IMR-90 (cell line): ENCODE measurements at regions not wholly inside any gene's neighbourhood (a gene's known extent, or its start where the extent isn't known, plus 50 kb on each side); places are given as distances from the start of the nearest gene placed in this dataset.

ENCODE experiments used
- ATAC-seq: fragments of 200-7000 bp; cut with Tn5 transposase; 2 replicates; pipeline ENCODE4 v1.9.1; 2020; ENCODE audit warnings: low read depth, mild to moderate bottlenecking, moderate library complexity
- BruUV-seq: library from RNA; stranded (reverse); fragments of 400-500 nt; replicated peaks from 2 replicates; lab custom pipeline; 2021; lab: Mats Ljungman, UMichigan
- CTCF ChIA-PET: fragments of 300-600 bp; formaldehyde crosslinking; extraction: SDS; loops from one replicate; lab custom pipeline; 2021; ENCODE audit warnings: antibody characterized with exemption; lab: Yijun Ruan, JAX
- POLR2A ChIA-PET: fragments of 300-600 bp; sonication (Branson Sonifier 250); formaldehyde crosslinking; loops from one replicate; lab custom pipeline; 2022; ENCODE audit warnings: antibody characterized with exemption; ENCODE audit not compliant: unreplicated experiment; lab: Charles Lee
- DNase-seq: peaks from one replicate; pipeline ENCODE4 v3.0.0; 2013
- H2AFZ ChIP-seq: replicated peaks from 2 replicates; pipeline ENCODE3; 2013; ENCODE audit warnings: low read length, mild to moderate bottlenecking; ENCODE audit not compliant: poor library complexity
- H2AK5ac ChIP-seq: 2 replicates; pipeline ENCODE4 v1.6.1; 2013; ENCODE audit warnings: low read depth, low read length, inconsistent platforms
- H2AK9ac ChIP-seq: replicated peaks from 2 replicates; pipeline ENCODE3; 2013; ENCODE audit warnings: mild to moderate bottlenecking, low read depth, low read length, moderate library complexity; ENCODE audit not compliant: poor library complexity
- H2BK120ac ChIP-seq: 2 replicates; pipeline ENCODE4 v1.6.1; 2013; ENCODE audit warnings: low read depth, low read length, inconsistent platforms
- H2BK15ac ChIP-seq: 3 replicates; pipeline ENCODE4 v1.6.1; 2013; ENCODE audit warnings: low read depth, low read length, inconsistent platforms
- H2BK20ac ChIP-seq: 2 replicates; pipeline ENCODE4 v1.6.1; 2013; ENCODE audit warnings: low read depth, mild to moderate bottlenecking, inconsistent platforms, low read length, moderate library complexity
- H2BK5ac ChIP-seq: 2 replicates; pipeline ENCODE4 v1.6.1; 2013; ENCODE audit warnings: mild to moderate bottlenecking, low read depth, low read length, inconsistent platforms; ENCODE audit not compliant: poor library complexity, severe bottlenecking
- H3K14ac ChIP-seq: replicated peaks from 2 replicates; pipeline ENCODE4 v1.6.1; 2013; ENCODE audit warnings: low read depth, low read length, inconsistent platforms
- H3K18ac ChIP-seq: 2 replicates; pipeline ENCODE4 v1.6.1; 2013; ENCODE audit warnings: low read depth, low read length, control low read depth
- H3K23ac ChIP-seq: 2 replicates; pipeline ENCODE4 v1.6.1; 2013; ENCODE audit warnings: low read depth, low read length, inconsistent platforms
- H3K27ac ChIP-seq: 2 replicates; pipeline ENCODE4 v1.5.1; 2013; ENCODE audit warnings: mild to moderate bottlenecking, control low read depth, low read length; ENCODE audit not compliant: insufficient read depth
- H3K27me3 ChIP-seq: 2 replicates; pipeline ENCODE4 v1.6.1; 2013; ENCODE audit warnings: low read length; ENCODE audit not compliant: control insufficient read depth, insufficient read depth
- H3K36me3 ChIP-seq: 2 replicates; pipeline ENCODE4 v1.6.1; 2013; ENCODE audit warnings: low read length, mixed read lengths; ENCODE audit not compliant: control insufficient read depth, insufficient read depth
- H3K4ac ChIP-seq: 2 replicates; pipeline ENCODE4 v1.6.1; 2013; ENCODE audit warnings: low read depth, low read length, inconsistent platforms
- H3K4me1 ChIP-seq: 2 replicates; pipeline ENCODE4 v1.6.1; 2013; ENCODE audit warnings: low read length, mixed read lengths; ENCODE audit not compliant: control insufficient read depth, insufficient read depth
- H3K4me2 ChIP-seq: 2 replicates; pipeline ENCODE4 v1.6.1; 2013; ENCODE audit warnings: low read depth, mild to moderate bottlenecking, control low read depth, low read length, moderate library complexity
- H3K4me3 ChIP-seq: 2 replicates; pipeline ENCODE4 v1.5.1; 2013; ENCODE audit warnings: low read depth, mild to moderate bottlenecking, control low read depth, low read length, moderate library complexity; ENCODE audit not compliant: insufficient read depth
- H3K56ac ChIP-seq: 2 replicates; pipeline ENCODE4 v1.6.1; 2013; ENCODE audit warnings: low read length, inconsistent platforms; ENCODE audit not compliant: insufficient read depth; ENCODE audit errors: extremely low read depth
- H3K79me1 ChIP-seq, 2 experiments: 2 replicates each; pipeline ENCODE4 v1.6.1; 2013; ENCODE audit warnings: low read length in 2 of 2, inconsistent platforms in 1 of 2, low read depth in 1 of 2
- H3K9ac ChIP-seq: 2 replicates; pipeline ENCODE4 v1.6.1; 2013; ENCODE audit warnings: low read depth, low read length, control low read depth
- H3K9me1 ChIP-seq: 2 replicates; pipeline ENCODE4 v1.6.1; 2013; ENCODE audit warnings: low read length, inconsistent platforms; ENCODE audit not compliant: insufficient read depth
- H3K9me3 ChIP-seq: 2 replicates; pipeline ENCODE4 v1.6.1; 2013; ENCODE audit warnings: low read length; ENCODE audit not compliant: control insufficient read depth, insufficient read depth
- H4K20me1 ChIP-seq: 2 replicates; pipeline ENCODE4 v1.6.1; 2013; ENCODE audit warnings: low read length, inconsistent platforms; ENCODE audit not compliant: insufficient read depth
- H4K5ac ChIP-seq: 2 replicates; pipeline ENCODE4 v1.6.1; 2013; ENCODE audit warnings: mild to moderate bottlenecking, low read depth, low read length, control low read depth
- H4K8ac ChIP-seq, 2 experiments: 2 replicates each; pipeline ENCODE4 v1.6.1; 2013; ENCODE audit warnings: low read depth in 2 of 2, low read length in 2 of 2, control low read depth in 1 of 2, inconsistent platforms in 1 of 2
- H4K91ac ChIP-seq: 2 replicates; pipeline ENCODE4 v1.6.1; 2013; ENCODE audit warnings: low read depth, low read length, inconsistent platforms; ENCODE audit not compliant: insufficient read depth
- CEBPB ChIP-seq: IDR thresholded peaks from 2 replicates; pipeline ENCODE4 v1.6.1; 2012; ENCODE audit warnings: low read depth, low read length, improper control_type of control experiment
- CTCF ChIP-seq: conservative IDR thresholded peaks from 2 replicates; pipeline ENCODE4 v1.5.1; 2012; ENCODE audit warnings: mild to moderate bottlenecking, low read depth, low read length, improper control_type of control experiment
- ELK1 ChIP-seq: fragments of 150-350 bp; IDR thresholded peaks from 2 replicates; pipeline ENCODE4 v1.6.1; 2016; ENCODE audit warnings: low read depth, mild to moderate bottlenecking, low read length, moderate library complexity, borderline replicate concordance
- FOS ChIP-seq: fragments of 150-350 bp; IDR thresholded peaks from 2 replicates; pipeline ENCODE4 v1.6.1; 2016; ENCODE audit warnings: low read depth, low read length
- MAFK ChIP-seq: IDR thresholded peaks from 2 replicates; pipeline ENCODE4 v1.6.1; 2012; ENCODE audit warnings: low read depth, low read length, improper control_type of control experiment
- NFE2L2 ChIP-seq: fragments of 150-350 bp; IDR thresholded peaks from 2 replicates; pipeline ENCODE4 v1.6.1; 2016; ENCODE audit warnings: low read depth, mild to moderate bottlenecking, low read length
- POLR2A ChIP-seq: IDR thresholded peaks from 2 replicates; pipeline ENCODE4 v1.6.1; 2012; ENCODE audit warnings: mild to moderate bottlenecking, low read depth, low read length
- RAD21 ChIP-seq: IDR thresholded peaks from 2 replicates; pipeline ENCODE4 v1.6.1; 2012; ENCODE audit warnings: low read length, improper control_type of control experiment
- RFX5 ChIP-seq: IDR thresholded peaks from 2 replicates; pipeline ENCODE4 v1.8.0; 2012; ENCODE audit warnings: low read depth, mild to moderate bottlenecking, low read length, moderate library complexity
- SMC3 ChIP-seq: fragments of 150-350 bp; IDR thresholded peaks from 2 replicates; pipeline ENCODE4 v1.6.1; 2016; ENCODE audit warnings: low read depth, mild to moderate bottlenecking, antibody characterized with exemption, low read length, moderate library complexity
- WGBS, 2 experiments: methylation state at CpG; one replicate each; pipeline versions ENCODE4 v1.1.5 to v1.1.7; 2013; ENCODE audit warnings: missing lambda C conversion rate in 2 of 2; ENCODE audit not compliant: insufficient read length in 1 of 2; ENCODE audit errors: extremely low coverage in 2 of 2; 5-methylcytosine and 5-hydroxymethylcytosine counted together
- dilution Hi-C: fragments of 300-500 bp; cut with HindIII; formaldehyde crosslinking; loops from one replicate; pipeline ENCODE4 v1.14.3; 2018; ENCODE audit warnings: low sequenced_read_pairs; ENCODE audit not compliant: unreplicated experiment
- in situ Hi-C: fragments of 300-500 bp; cut with MboI; formaldehyde crosslinking; loops from 3 replicates; pipeline ENCODE4 v1.14.3; 2019; ENCODE audit warnings: low sequenced_read_pairs, inconsistent platforms, mixed read lengths
- intact Hi-C: fragments of 100-400 bp; cut with micrococcal nuclease; formaldehyde crosslinking; loops from 2 replicates; pipeline ENCODE4 v1.10.0; 2022

DNA sequence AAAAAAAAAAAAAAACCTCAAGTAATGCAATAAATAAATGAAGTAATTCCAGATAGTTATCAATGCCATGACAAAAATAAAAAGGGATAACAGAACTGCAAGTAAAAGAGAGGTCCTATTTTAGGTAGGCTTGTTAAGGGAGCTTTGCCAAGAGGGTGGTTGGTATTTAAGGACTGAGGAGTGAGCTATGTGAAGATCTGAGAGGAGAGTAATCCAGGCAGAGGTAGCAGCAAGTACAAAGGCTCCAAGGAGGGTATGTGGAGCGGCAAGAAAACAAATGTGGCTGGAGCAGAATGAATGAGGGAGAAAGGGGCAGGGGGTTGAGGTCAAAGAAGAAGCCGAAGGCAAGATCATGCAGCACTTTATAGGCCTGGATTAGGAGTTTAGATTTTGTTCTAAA, 59.9 kb upstream of the CDC42BPA start:
- Histone ChIP-seq H3K27ac (no peak overlapping the region), H3K4me2 (no peak overlapping the region), H3K27me3 (no peaks in the 10 kb centered on the region), H2AFZ (no peak overlapping the region), H3K36me3 (no peaks in the 10 kb centered on the region), H2BK15ac (no peak overlapping the region), H2AK5ac (no peak overlapping the region), H2BK5ac (no peak overlapping the region), H3K9me3 (no peaks in the 10 kb centered on the region), H3K14ac (no peak overlapping the region), H4K91ac (no peak overlapping the region), H3K9ac (no peak overlapping the region), H3K4me3 (no peak overlapping the region), H4K8ac (no peak overlapping the region), H2BK20ac (no peak overlapping the region), H4K20me1 (no peaks in the 10 kb centered on the region), H3K4me1 (no peaks in the 10 kb centered on the region), H3K18ac (no peak overlapping the region), H3K56ac (no peak overlapping the region), H4K5ac (no peak overlapping the region), H2BK120ac (no peak overlapping the region), H3K9me1 (no peaks in the 10 kb centered on the region), H2AK9ac (no peak overlapping the region), H3K23ac (no peak overlapping the region), H3K4ac (no peak overlapping the region), H3K79me1 (no peaks in the 10 kb centered on the region)
- in situ Hi-C loops: no loop called here
- TF ChIP-seq MAFK (no peak), CEBPB (no peak), POLR2A (no peak), ELK1 (no peak), SMC3 (no peak), RFX5 (no peak), FOS (no peak), NFE2L2 (no peak), CTCF (no peak), RAD21 (no peak)
- no TSS peak for BruUV-seq
- dilution Hi-C loops: no loop called here
- ATAC-seq (no peak), DNase-seq (no peak)
- ChIA-PET POLR2A (interaction anchor here (0.6 kb wide), 1 partner anchor 55 kb away, joined by 3 read pairs; no protein-coding TSS in a partner anchor), CTCF (no interaction called here)
- 38% methylated on average over 2 of the region's 2 CpGs; no CpG with 5 or more reads in 1 of the 2 experiments for WGBS, 2 experiments
- intact Hi-C loops: no loop called here
